K562 (cell line): ENCODE measurements at regions not wholly inside any gene's neighbourhood (a gene's known extent, or its start where the extent isn't known, plus 50 kb on each side); places are given as distances from the start of the nearest gene placed in this dataset.

ENCODE experiments used
- ATAC-seq: fragments of 200-7000 bp; cut with Tn5 transposase; 3 replicates; pipeline ENCODE4 v1.9.1; 2020; ENCODE audit warnings: moderate library complexity
- BruUV-seq: library from RNA; stranded (reverse); fragments of 400-500 nt; replicated peaks from 2 replicates; lab custom pipeline; 2021; lab: Mats Ljungman, UMichigan
- CTCF ChIA-PET: fragments of 300-600 bp; formaldehyde crosslinking; extraction: SDS; loops from one replicate; lab custom pipeline; 2021; ENCODE audit warnings: low intra/inter-chr PET ratio; lab: Yijun Ruan, JAX
- POLR2A ChIA-PET: fragments of 300-600, 350-650 bp; sonication (Branson Sonifier 250); formaldehyde crosslinking; extraction: SDS; loops from one replicate; lab custom pipeline; 2021; ENCODE audit warnings: antibody characterized with exemption, inconsistent platforms; lab: Yijun Ruan, JAX
- DNase-seq, 4 experiments: peaks; one replicate each; pipeline versions ENCODE4 v3.0.0 to v3.0.0-alpha.2; 2011 to 2018; ENCODE audit warnings: low spot score in 3 of 4, mixed read lengths in 3 of 4; ENCODE audit errors: extremely low read depth in 1 of 4
- FAIRE-seq: peaks from 2 replicates; lab custom pipeline; 2011; peaks lifted over from hg19 to GRCh38; lab: Jason Lieb, UNC
- H2AFZ ChIP-seq: 2 replicates; pipeline ENCODE4 v1.6.0; 2011; ENCODE audit warnings: low read depth, low read length, control low read depth, inconsistent platforms
- H3K27ac ChIP-seq: fragments of 200-600 bp; 3 replicates; pipeline ENCODE4 v1.8.0; 2011; ENCODE audit warnings: low read depth, mild to moderate bottlenecking, control low read depth, inconsistent platforms, low read length, moderate library complexity, mixed read lengths; ENCODE audit errors: extremely low read depth
- H3K27me3 ChIP-seq, 2 experiments: fragments of 300-600 bp in 1 of 2; 2 replicates in 1 of 2; 3 replicates in 1 of 2; pipeline versions ENCODE4 v1.6.0 to v1.8.0; 2011; ENCODE audit warnings: inconsistent platforms in 2 of 2, low read length in 2 of 2, mild to moderate bottlenecking in 1 of 2, mixed read lengths in 1 of 2, moderate library complexity in 1 of 2; ENCODE audit not compliant: control insufficient read depth in 2 of 2, insufficient read depth in 2 of 2
- H3K36me3 ChIP-seq: fragments of 300-600 bp; 3 replicates; pipeline ENCODE4 v1.8.0; 2011; ENCODE audit warnings: mild to moderate bottlenecking, low read length, inconsistent platforms; ENCODE audit not compliant: control insufficient read depth, insufficient read depth
- H3K4me1 ChIP-seq, 2 experiments: fragments of 200-600 bp in 1 of 2; replicated peaks in 1 of 2; 2 replicates in 1 of 2; 3 replicates in 1 of 2; pipeline versions ENCODE4 v1.5.1 to v1.8.0; 2011; ENCODE audit warnings: inconsistent platforms in 2 of 2, low read length in 2 of 2, mild to moderate bottlenecking in 1 of 2, mixed read lengths in 1 of 2, moderate library complexity in 1 of 2; ENCODE audit not compliant: control insufficient read depth in 2 of 2, insufficient read depth in 2 of 2
- H3K4me2 ChIP-seq: 2 replicates; pipeline ENCODE4 v1.6.1; 2011; ENCODE audit warnings: low read length, control low read depth, inconsistent platforms, mixed read lengths; ENCODE audit not compliant: insufficient read depth
- H3K4me3 ChIP-seq: fragments of 200-600 bp; sonication (generic), shearing (Covaris generic); 2 replicates; pipeline ENCODE4 v1.5.1; 2016; ENCODE audit warnings: control low read depth, inconsistent platforms
- H3K79me2 ChIP-seq: fragments of 200-600 bp; 3 replicates; pipeline ENCODE4 v1.8.0; 2011; ENCODE audit warnings: low read length, inconsistent platforms; ENCODE audit not compliant: control insufficient read depth, insufficient read depth
- H3K9ac ChIP-seq, 2 experiments: 2 replicates each; pipeline versions ENCODE4 v1.6.0 to v1.6.1; 2011; ENCODE audit warnings: low read depth in 2 of 2, low read length in 2 of 2, control low read depth in 1 of 2, inconsistent platforms in 1 of 2, mild to moderate bottlenecking in 1 of 2, mixed read lengths in 1 of 2; ENCODE audit not compliant: insufficient read depth in 1 of 2
- H3K9me1 ChIP-seq: one replicate; pipeline ENCODE4 v1.6.0; 2011; ENCODE audit warnings: inconsistent platforms, mild to moderate bottlenecking, low read length, moderate library complexity; ENCODE audit not compliant: control insufficient read depth, insufficient read depth
- H3K9me3 ChIP-seq: replicated peaks from 2 replicates; pipeline ENCODE4 v1.5.1; 2011; ENCODE audit warnings: low read depth, low read length, inconsistent platforms; ENCODE audit not compliant: control insufficient read depth, insufficient read depth
- H4K20me1 ChIP-seq: replicated peaks from 2 replicates; pipeline ENCODE4 v1.6.1; 2011; ENCODE audit warnings: low read length, inconsistent platforms, mixed read lengths; ENCODE audit not compliant: control insufficient read depth, insufficient read depth
- ATF7 ChIP-seq: fragments of 450-650 bp; IDR thresholded peaks from 2 replicates; pipeline ENCODE4 v1.7.1; 2014; ENCODE audit warnings: mild to moderate bottlenecking, moderate library complexity
- CHAMP1 ChIP-seq: fragments of 450-650 bp; IDR thresholded peaks from 2 replicates; pipeline ENCODE4 v1.6.1; 2016; ENCODE audit warnings: mild to moderate bottlenecking
- CHD1 ChIP-seq: fragments of 200-600 bp; sonication (generic); IDR thresholded peaks from one replicate; pipeline ENCODE4 v1.6.1; 2012; ENCODE audit warnings: mild to moderate bottlenecking, moderate library complexity, low read length, inconsistent platforms
- ERF ChIP-seq: fragments of 450-650 bp; formaldehyde crosslinking; IDR thresholded peaks from 2 replicates; pipeline ENCODE4 v1.4.0; 2020; ENCODE audit warnings: mild to moderate bottlenecking, mixed read lengths
- GTF2E2 ChIP-seq: fragments of 200-800 bp; sonication (Bioruptor generic); IDR thresholded peaks from 2 replicates; pipeline ENCODE4 v1.6.1; 2016; ENCODE audit warnings: missing genetic modification characterization, missing compliant biosample characterization
- HNRNPH1 ChIP-seq: fragments of 200-400 bp; formaldehyde crosslinking; optimal IDR thresholded peaks from 2 replicates; pipeline ENCODE3; 2017; ENCODE audit warnings: low read depth, mild to moderate bottlenecking, low read length, moderate library complexity
- MAFF ChIP-seq: IDR thresholded peaks from 2 replicates; pipeline ENCODE4 v1.6.1; 2012; ENCODE audit warnings: low read length, improper control_type of control experiment
- PHF21A ChIP-seq: fragments of 450-650 bp; IDR thresholded peaks from 2 replicates; pipeline ENCODE4 v1.6.1; 2017; ENCODE audit warnings: low read depth, borderline replicate concordance
- POLR2H ChIP-seq: IDR thresholded peaks from 2 replicates; pipeline ENCODE4 v1.6.1; 2016; ENCODE audit warnings: missing genetic modification characterization, low read depth, mild to moderate bottlenecking, control low read depth, missing compliant biosample characterization, moderate library complexity
- RERE ChIP-seq: sonication (generic); formaldehyde crosslinking; IDR thresholded peaks from 2 replicates; pipeline ENCODE4 v1.8.0; 2023; ENCODE audit warnings: missing genetic modification reagents, mild to moderate bottlenecking, borderline replicate concordance
- SMC3 ChIP-seq: conservative IDR thresholded peaks from 2 replicates; pipeline ENCODE4 v1.6.1; 2011; ENCODE audit warnings: low read depth, low read length, improper control_type of control experiment; ENCODE audit not compliant: insufficient read depth
- ZBED1 ChIP-seq: IDR thresholded peaks from 2 replicates; pipeline ENCODE4 v1.6.1; 2014
- ZNF282 ChIP-seq: sonication (generic); formaldehyde crosslinking; IDR thresholded peaks from 2 replicates; pipeline ENCODE4 v1.8.1; 2023; ENCODE audit warnings: missing genetic modification reagents
- ZNF699 ChIP-seq: fragments of 250-450 bp; sonication (Bioruptor Pico); IDR thresholded peaks from 2 replicates; pipeline ENCODE4 v1.8.0; 2021; ENCODE audit warnings: mild to moderate bottlenecking, moderate library complexity; ENCODE audit not compliant: insufficient replicate concordance
- in situ Hi-C: fragments of 300-500 bp; cut with MboI; formaldehyde crosslinking; loops from 4 replicates; pipeline ENCODE4 v1.15.0; 2018; ENCODE audit warnings: inconsistent platforms, mixed read lengths
- intact Hi-C: fragments of 100-400 bp; cut with micrococcal nuclease; formaldehyde crosslinking; loops from 2 replicates; pipeline ENCODE4 v1.14.2; 2022

GRCh38 chr9:106779796-106780195, 83.2 kb upstream of the ZNF462 start:
- no peak for DNase-seq
- Histone ChIP-seq H3K36me3 (no peaks in the 10 kb centered on the region), H3K27me3 (no peaks in the 10 kb centered on the region), H3K79me2 (no peaks in the 10 kb centered on the region), H3K9me1 (no peaks in the 10 kb centered on the region), H3K9ac (no peak overlapping the region), H3K4me1 (no peaks in the 10 kb centered on the region), H3K9me3 (no peaks in the 10 kb centered on the region), H3K4me3 (no peak overlapping the region), H4K20me1 (no peaks in the 10 kb centered on the region), H3K4me2 (no peak overlapping the region), H3K27ac (no peak overlapping the region), H2AFZ (no peak overlapping the region)
- in situ Hi-C loops, result no loop called here
- ChIA-PET CTCF (no interaction called here), POLR2A (no interaction called here)
- no peak for FAIRE-seq
- no peak for TF ChIP-seq SMC3
- no peak for TF ChIP-seq ZNF282 (CRISPR knock-in tag)
- TF ChIP-seq MAFF, result no peak
- no peak for TF ChIP-seq RERE (CRISPR knock-in tag)
- TF ChIP-seq ATF7, result no peak
- TF ChIP-seq CHAMP1, result no peak
- TF ChIP-seq CHD1, result no peak
- no peak for TF ChIP-seq ZNF699 (CRISPR knock-in tag)
- TF ChIP-seq ERF (CRISPR knock-in tag), result no peak
- TF ChIP-seq POLR2H (tag), result no peak
- no peak for TF ChIP-seq ZBED1
- no peak for TF ChIP-seq PHF21A
- TF ChIP-seq GTF2E2 (tag), result no peak
- TF ChIP-seq HNRNPH1, result no peak
- BruUV-seq, result no TSS peak
- intact Hi-C loops, result no loop called here
- no peak for ATAC-seq
